ENCODE measurements at regions not wholly inside any gene's neighbourhood (a gene's known extent, or its start where the extent isn't known, plus 50 kb on each side); places are given as distances from the start of the nearest gene placed in this dataset.

- no peak for DNase-seq (ENCODE audit: low read depth, low spot score)
- in situ Hi-C loops (cut with HindIII; ENCODE audit: low pct_unique_long_range_greater_than_20kb, low sequenced_read_pairs): no loop called here
These were observed 347.7 kb downstream of the NPHP4 start for GRCh38 chr1:5644281-5645134.

DNA sequence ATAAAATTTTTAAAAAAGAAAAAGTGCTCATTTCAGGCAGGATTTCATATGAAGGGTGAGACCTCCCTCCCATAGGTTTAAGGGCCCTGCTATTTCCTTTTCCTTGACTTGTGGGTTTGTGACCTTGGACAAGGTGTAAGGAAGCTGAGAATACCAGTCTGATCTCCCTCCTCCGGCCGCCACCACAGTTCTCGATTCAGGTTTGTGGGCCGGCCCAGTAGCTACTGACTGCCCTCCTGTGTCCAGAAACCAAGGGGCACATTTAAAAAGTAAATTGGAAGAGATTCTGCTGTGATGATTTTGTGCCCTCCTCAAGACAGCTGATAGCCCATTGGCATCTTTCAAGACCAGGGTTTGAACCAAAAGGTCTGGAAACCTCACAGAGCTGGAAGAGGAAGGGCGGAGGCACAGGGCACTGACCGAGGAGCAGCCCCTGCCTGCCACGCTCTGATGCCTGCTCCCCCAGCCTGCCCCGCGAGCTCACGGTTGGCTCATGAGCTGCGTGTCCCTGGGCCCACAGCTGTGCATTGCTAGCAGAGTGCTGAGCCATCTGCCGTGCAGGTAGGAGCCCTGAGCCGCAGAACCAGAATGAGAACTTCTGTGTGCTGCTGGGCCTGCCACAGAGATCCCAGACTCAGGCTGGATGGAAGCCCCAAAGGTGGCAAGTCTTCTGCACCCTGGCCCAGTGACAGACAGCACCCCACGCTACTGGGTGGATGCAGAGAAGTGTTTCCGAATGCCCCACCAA is 348.7 kb downstream of the NPHP4 start:
- no peak for DNase-seq (ENCODE audit: low read depth, low spot score)
- in situ Hi-C loops (cut with HindIII; ENCODE audit: low pct_unique_long_range_greater_than_20kb, low sequenced_read_pairs): no loop called here

GRCh38 chr1:5640845-5641244 is 351.4 kb downstream of the NPHP4 start:
- peak; percentile 33 for DNase-seq (ENCODE audit: low read depth, low spot score)
- in situ Hi-C loops (cut with HindIII; ENCODE audit: low pct_unique_long_range_greater_than_20kb, low sequenced_read_pairs): no loop called here

DNA sequence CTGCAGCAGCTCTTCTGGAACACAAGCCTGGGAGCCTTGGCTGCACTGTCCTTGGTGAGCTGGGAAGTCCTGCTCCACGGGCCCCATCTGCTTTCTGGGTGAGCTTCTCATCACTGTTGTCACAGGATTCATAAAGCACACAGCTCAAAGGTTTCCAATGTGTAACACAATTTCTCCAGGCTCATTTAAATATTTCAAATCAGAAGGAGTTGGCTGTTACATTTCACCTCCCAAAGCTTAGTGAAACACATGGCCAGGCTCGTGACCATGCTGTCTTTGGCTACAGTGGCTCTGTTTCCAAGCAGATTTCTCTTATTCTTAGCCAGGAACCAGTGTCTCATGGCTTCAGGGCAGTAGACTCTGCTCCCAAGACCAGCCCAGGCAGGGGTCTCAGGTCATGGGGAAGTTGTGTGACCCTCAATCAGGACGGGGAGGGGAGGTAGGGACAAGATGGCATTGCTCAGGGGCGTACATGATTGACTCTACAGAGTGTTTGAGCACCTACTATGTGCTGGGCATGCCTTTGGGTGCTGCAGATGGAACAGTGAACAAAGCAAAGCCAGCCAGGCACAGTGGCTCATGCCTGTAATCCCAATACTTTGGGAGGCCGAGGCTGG is 353.0 kb downstream of the NPHP4 start:
- no peak for DNase-seq (ENCODE audit: low read depth, low spot score)
- in situ Hi-C loops (cut with HindIII; ENCODE audit: low pct_unique_long_range_greater_than_20kb, low sequenced_read_pairs): no loop called here

DNA sequence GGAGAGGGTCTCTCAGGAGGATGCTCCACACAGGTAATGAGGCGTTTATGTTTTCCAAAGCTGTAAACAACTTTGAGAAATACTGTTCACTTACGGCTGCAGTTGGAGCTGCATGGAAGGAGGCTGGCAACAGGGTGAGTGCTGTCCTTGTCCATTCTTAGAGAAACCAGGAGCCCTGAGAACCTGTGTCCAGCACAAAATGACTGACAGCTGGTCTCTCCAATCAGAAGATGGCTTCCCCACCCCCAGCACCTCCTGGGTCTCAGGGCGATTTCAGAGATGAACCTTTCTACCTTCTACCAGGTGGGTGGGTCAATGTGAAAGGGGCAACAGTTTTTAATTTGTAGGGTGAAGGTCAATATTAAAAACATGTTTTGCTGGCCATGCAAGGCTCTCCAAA is 353.6 kb downstream of the NPHP4 start:
- no peak for DNase-seq (ENCODE audit: low read depth, low spot score)
- in situ Hi-C loops (cut with HindIII; ENCODE audit: low pct_unique_long_range_greater_than_20kb, low sequenced_read_pairs): no loop called here

DNA sequence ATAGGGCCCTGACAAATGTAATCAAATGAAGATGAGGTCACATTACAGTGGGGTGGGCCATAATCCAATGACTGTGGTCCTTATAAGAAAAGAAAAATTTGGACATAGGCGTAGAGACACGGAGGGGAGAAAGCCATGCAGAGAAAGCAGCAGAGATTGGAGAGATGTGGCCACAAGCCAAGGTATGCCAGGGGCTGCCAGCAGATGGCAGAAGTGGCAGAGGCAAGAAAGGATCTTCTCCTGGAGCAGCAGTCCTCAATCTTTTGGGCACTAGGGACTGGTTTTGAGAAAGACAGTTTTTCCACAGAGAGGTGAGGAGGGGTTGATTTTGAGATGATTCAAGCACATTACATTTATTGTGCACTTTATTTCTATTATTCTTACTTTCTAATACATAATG is 355.1 kb downstream of the NPHP4 start:
- in situ Hi-C loops (cut with HindIII; ENCODE audit: low pct_unique_long_range_greater_than_20kb, low sequenced_read_pairs): no loop called here

GRCh38 chr1:5634893-5635292 is 357.3 kb downstream of the NPHP4 start:
- no peak for DNase-seq (ENCODE audit: low read depth, low spot score)
- in situ Hi-C loops (cut with HindIII; ENCODE audit: low pct_unique_long_range_greater_than_20kb, low sequenced_read_pairs): no loop called here

More for the DNA sequence above, 355.1 kb downstream of the NPHP4 start:
- peak; percentile 61 for DNase-seq (ENCODE audit: low read depth, low spot score)

GRCh38 chr1:5632814-5633213 is 359.4 kb downstream of the NPHP4 start:
- in situ Hi-C loops (cut with HindIII; ENCODE audit: low pct_unique_long_range_greater_than_20kb, low sequenced_read_pairs): no loop called here
- DNase-seq (ENCODE audit: low read depth, low spot score): no peak

DNA sequence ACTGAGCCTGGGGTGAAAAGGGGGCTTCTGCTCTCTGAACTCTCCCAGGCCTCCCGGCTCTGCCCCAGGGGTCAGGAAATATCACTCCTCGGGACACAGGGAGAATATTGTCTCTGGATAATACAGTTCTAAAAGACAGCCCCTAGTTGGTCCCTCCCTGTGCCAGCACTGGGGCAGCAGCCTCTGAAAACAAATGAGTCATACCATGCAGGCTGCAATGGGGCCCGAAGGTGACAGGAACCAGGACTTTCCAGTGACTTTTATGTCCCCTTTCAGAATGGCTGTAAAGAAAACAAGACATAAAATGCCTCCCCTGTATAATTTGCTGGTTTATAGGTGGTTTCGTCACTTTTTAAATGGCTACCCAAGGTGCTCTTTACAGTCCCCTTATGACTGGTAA is 360.0 kb downstream of the NPHP4 start:
- no peak for DNase-seq (ENCODE audit: low read depth, low spot score)
- in situ Hi-C loops (cut with HindIII; ENCODE audit: low pct_unique_long_range_greater_than_20kb, low sequenced_read_pairs): no loop called here

DNA sequence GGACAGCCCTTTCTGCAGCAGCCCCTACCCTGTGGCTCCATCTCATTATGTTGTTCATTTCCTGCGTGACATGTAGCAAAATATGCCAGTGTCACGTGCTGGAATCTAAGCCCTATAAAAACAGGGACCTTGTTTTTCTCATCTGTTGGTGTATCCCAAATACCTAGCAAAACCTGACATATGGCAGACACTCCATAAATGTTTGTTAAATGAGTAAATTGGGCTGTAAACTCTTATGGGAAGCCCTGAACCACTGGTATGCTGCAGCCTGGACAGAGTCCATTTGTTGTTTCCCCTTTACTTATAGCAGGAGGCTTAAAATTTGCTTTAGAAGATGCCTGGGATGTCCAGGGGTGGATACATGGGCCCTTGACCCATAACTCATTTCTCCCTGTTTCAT is 363.8 kb downstream of the NPHP4 start:
- in situ Hi-C loops (cut with HindIII; ENCODE audit: low pct_unique_long_range_greater_than_20kb, low sequenced_read_pairs): no loop called here

DNA sequence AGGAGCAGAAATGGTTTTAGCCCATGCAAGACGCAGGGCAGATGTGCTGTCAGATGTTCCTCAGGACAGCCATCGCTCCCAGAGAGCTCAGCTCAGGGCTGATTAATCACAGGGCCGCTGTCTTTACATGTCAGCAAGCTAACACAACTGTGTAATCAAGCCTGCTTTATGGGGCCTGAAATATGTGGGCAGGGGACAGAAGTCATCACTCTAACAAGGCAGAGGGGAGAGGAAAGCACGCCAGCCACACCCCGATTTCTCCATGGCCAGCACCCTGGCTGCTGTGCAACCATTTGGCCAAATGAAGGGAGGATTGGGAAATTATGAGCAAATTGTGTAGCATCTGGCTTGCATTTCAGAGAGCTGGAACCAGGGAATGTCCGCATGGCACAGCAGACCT is 368.8 kb downstream of the NPHP4 start:
- in situ Hi-C loops (cut with HindIII; ENCODE audit: low pct_unique_long_range_greater_than_20kb, low sequenced_read_pairs): no loop called here
- DNase-seq (ENCODE audit: low read depth, low spot score): no peak

More for the DNA sequence above, 363.8 kb downstream of the NPHP4 start:
- DNase-seq (ENCODE audit: low read depth, low spot score): no peak

GRCh38 chr1:5622412-5622811 is 369.8 kb downstream of the NPHP4 start:
- in situ Hi-C loops (cut with HindIII; ENCODE audit: low pct_unique_long_range_greater_than_20kb, low sequenced_read_pairs): no loop called here
- DNase-seq (ENCODE audit: low read depth, low spot score): no peak

DNA sequence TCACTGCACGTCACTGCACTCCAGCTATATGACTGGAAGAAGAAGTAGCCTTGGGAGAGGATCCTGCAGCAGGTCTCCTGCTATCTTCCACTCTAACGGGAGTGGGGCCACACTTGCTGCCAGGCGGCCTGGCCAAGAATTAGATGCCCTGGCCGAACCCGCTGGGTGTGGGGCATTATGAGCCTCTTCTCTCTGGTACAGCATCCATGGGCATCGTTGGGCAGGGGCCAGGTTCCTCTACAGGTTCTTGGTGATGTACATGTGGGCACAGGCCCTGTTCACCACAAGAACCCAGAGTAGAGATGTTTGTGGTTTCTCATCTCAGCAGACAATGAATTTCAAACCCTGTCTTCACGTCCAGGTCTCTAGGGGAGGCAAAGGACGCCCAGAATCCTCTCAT is 370.5 kb downstream of the NPHP4 start:
- DNase-seq (ENCODE audit: low read depth, low spot score): no peak
- in situ Hi-C loops (cut with HindIII; ENCODE audit: low pct_unique_long_range_greater_than_20kb, low sequenced_read_pairs): no loop called here

DNA sequence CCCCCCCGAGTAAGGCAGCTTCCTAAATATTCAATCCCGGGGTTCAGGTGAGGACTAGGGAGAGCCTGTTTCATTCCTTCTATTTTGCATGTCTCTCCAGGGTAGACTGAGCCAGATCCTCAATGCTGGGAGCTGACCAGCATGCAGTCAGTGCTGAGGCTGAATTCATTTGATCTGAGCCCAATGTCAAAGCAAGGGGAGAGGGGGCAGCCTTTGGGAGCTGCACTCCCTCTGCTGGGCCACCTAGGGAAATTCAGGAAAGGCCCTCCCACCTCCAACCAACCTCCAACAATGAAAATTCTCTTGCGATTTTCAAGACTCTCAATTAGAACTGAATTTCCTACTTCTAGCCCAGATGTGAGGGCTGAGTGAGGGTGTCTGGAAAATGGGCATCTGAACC is 371.2 kb downstream of the NPHP4 start:
- in situ Hi-C loops (cut with HindIII; ENCODE audit: low pct_unique_long_range_greater_than_20kb, low sequenced_read_pairs): no loop called here
- peak; percentile 59 for DNase-seq (ENCODE audit: low read depth, low spot score)

DNA sequence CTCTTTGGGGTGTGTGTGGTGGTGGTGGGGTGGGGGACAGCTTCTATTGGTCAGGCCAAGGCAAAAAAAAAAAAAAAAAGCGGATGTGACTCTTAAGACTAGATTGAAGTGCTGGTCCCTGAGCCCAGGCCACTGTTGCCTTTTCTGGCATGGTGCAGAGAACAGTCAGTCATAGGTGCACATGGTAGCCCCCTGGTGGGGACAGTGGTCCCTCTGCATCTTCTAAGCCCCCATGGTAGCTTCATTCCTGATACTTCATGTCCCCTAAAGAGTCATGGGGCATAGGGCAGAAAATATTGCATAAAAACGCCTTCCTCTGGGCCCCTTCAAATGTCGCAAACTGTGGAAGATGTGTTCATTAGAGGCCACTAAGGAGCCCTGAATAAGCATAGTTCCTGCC is 371.8 kb downstream of the NPHP4 start:
- in situ Hi-C loops (cut with HindIII; ENCODE audit: low pct_unique_long_range_greater_than_20kb, low sequenced_read_pairs): no loop called here
- DNase-seq (ENCODE audit: low read depth, low spot score): no peak

DNA sequence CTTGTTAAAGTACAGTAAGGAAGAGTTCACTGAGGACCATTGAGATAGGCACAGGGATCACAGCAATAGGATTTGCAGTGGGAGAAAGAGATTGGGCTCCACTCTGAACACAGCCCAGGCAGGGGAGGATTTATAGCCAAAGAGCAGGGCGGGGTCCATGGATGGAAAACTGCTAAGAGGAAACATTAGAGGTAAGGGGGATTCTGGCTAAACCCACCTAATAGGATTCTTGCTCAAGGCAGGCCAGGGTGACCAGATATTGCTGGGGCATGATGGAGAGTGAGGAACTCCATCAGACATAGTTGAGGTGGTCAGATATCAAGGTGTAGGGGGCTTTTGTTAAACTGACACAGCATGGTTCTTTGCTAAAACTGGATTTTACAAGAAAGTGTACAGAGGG is 372.8 kb downstream of the NPHP4 start:
- DNase-seq (ENCODE audit: low read depth, low spot score): no peak
- in situ Hi-C loops (cut with HindIII; ENCODE audit: low pct_unique_long_range_greater_than_20kb, low sequenced_read_pairs): no loop called here

- in situ Hi-C loops (cut with HindIII; ENCODE audit: low pct_unique_long_range_greater_than_20kb, low sequenced_read_pairs): no loop called here
- no peak for DNase-seq (ENCODE audit: low read depth, low spot score)
These were observed 374.7 kb downstream of the NPHP4 start for GRCh38 chr1:5617546-5617945.

DNA sequence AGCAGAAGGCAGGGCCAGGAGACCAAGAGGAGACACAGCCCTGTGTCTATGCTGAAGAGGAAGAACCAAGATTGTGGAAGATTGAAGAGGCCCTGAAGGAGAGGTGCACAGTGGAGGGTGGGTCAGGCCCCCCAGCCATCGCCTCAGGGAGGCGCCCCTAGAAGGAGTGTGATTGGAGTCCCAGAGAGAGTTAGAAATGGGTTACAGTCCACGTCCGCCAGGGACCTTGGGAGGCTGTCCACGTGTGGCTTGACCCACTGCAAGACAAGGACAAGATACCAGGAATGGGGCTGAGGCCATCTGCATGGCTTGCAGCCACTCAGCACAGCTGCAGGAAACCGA is 375.1 kb downstream of the NPHP4 start:
- in situ Hi-C loops (cut with HindIII; ENCODE audit: low pct_unique_long_range_greater_than_20kb, low sequenced_read_pairs): no loop called here
- DNase-seq (ENCODE audit: low read depth, low spot score): no peak
